HCT116 (cell line): ENCODE measurements at regions not wholly inside any gene's neighbourhood (a gene's known extent, or its start where the extent isn't known, plus 50 kb on each side); places are given as distances from the start of the nearest gene placed in this dataset.

Experiments used
- CEBPB ChIP-seq: IDR thresholded peaks from 2 replicates; pipeline ENCODE4 v1.6.1; 2012; ENCODE audit warnings: low read depth
- CTCF ChIP-seq, 3 experiments: fragments of 200-600 bp in 1 of 3; sonication (generic) in 1 of 3; IDR thresholded peaks in 2 of 3; conservative IDR thresholded peaks in 1 of 3; 2 replicates each; pipeline ENCODE4 v1.5.1; 2012 to 2017; ENCODE audit warnings: low read depth in 2 of 3, low read length in 2 of 3, antibody characterized with exemption in 1 of 3, borderline replicate concordance in 1 of 3, control low read depth in 1 of 3, mild to moderate bottlenecking in 1 of 3, mixed read lengths in 1 of 3, mixed run types in 1 of 3, moderate library complexity in 1 of 3; ENCODE audit not compliant: insufficient read depth in 1 of 3
- POLR2A ChIP-seq: IDR thresholded peaks from 2 replicates; pipeline ENCODE4 v1.7.0; 2011; ENCODE audit warnings: borderline replicate concordance; ENCODE audit not compliant: insufficient read depth, insufficient read length; ENCODE audit errors: extremely low read depth
- SP1 ChIP-seq: IDR thresholded peaks from 2 replicates; pipeline ENCODE4 v1.6.1; 2012; ENCODE audit warnings: low read depth

GRCh38 chr14:105622329-105622955, 96.1 kb downstream of the TMEM121 start:
- TF ChIP-seq SP1: no peak
- TF ChIP-seq CTCF (IDR thresholded peaks at IDR 0.05 in 2 of 3, conservative IDR thresholded peaks at IDR 0.05 in 1 of 3; ENCODE audit: borderline replicate concordance in 1 of 3, insufficient read depth in 1 of 3, low read depth in 2 of 3, low read length in 2 of 3): no peak
- no peak for TF ChIP-seq POLR2A
- no peak for TF ChIP-seq CEBPB
